H4 (cell line): ENCODE measurements at regions not wholly inside any gene's neighbourhood (a gene's known extent, or its start where the extent isn't known, plus 50 kb on each side); places are given as distances from the start of the nearest gene placed in this dataset.
"Not testable (repeated sequence)": the region's sequence is repeated elsewhere in the genome, so short reads cannot be mapped to it uniquely, and the experiment has no call there.

ENCODE experiments used
- DNase-seq: peaks from one replicate; pipeline ENCODE4 v3.0.0-alpha.2; 2015; ENCODE audit warnings: low spot score

- DNase-seq = no peak
Measured at GRCh38 chr5:165397516-165397915, 1892.1 kb downstream of the MAT2B start.

DNA sequence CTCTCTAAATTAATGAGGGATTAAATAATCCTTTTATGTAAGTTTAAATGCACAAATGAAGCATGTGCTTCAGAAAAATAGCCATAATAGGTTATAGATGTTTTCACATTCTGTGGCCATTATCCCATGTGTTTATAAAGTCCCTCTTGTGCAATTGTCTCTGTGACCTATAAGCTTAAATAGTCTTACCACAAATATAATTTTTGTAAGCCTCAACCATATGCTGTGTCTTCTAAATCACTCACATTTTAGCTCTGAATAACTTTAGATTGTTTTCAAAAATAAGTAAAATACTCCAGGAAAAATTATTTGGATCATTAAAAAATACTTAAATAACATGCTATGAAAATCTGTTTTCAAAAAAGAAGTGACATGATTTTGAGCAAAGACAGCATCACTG lies 1894.7 kb downstream of the MAT2B start:
- no peak for DNase-seq

- DNase-seq = no peak
Measured at GRCh38 chr5:165404917-165405316, 1899.5 kb downstream of the MAT2B start.

DNA sequence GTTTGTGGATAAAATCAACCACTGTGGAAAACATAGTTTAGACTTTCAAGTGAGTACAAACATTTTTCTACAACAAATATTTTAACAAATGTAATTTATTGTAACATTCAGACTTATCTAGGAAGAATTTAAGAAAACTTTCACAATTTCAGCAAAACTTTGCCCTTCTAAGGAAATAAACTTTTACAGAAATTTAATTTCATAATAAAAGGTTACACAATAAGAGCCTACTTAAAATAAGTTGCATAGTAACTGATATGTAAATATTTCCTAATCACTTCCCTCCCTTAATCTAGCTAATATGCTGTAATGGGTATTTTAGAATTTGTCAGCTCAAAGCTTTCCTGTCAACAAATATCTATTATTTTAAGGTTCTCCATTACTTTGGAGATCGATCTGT lies 1899.9 kb downstream of the MAT2B start:
- DNase-seq = no peak

DNA sequence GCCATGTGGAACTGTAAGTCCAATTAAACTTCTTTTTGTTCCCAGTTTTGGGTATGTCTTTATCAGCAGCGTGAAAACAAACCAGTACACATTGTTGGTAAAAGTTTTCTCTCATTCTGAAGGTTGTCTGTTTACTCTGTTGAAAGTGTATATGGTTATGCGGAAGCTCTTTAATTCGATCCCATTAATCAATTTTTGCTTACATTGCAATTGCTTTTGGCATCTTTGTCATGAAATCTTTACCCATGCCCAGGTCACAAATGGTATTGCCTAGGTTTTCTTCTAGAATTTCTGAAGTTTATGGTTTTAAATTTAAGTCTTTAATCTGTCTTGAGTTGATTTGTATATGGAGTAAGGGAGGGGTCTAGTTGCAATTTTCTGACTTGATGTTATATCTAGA lies 1901.9 kb downstream of the MAT2B start:
- no peak for DNase-seq

- no peak for DNase-seq
Measured at GRCh38 chr5:165410476-165410875, 1905.1 kb downstream of the MAT2B start.

DNA sequence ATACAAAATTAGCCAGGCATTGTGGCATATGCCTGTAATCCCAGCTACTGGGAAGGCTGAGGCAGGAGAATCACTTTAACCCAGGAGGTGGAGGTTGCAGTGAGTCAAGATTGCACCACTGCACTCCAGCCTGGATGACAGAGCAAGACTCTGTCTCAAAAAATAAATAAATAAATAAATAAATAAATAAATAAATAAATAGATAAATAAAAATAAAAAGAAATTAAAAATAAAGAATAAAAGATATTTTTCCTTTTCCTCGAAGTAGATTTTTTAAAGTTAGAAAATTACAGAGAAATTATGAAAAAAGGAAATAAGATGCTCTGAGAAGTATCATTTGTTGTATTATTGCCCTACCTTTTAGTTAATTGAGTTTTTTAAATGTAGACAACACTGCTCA lies 1906.1 kb downstream of the MAT2B start:
- DNase-seq = not testable (repeated sequence)

DNA sequence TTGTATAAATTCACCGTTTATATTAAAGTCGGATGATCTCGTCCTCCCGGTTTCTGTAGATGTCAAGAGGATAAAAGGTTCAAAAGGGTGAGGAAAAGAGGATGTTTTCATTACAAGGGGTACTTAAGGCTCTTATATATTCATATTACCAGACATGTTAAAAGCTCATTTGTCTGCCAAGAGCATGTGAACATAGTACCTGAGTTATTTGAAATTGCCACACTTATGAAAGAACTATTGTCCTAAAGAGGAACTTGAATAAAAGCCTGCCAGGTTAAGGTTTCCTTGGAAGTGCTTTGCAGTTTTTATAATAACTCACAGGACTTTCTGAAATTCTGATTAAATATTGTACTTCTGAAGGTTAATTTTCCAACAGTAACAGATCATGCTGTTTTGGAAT lies 1915.1 kb downstream of the MAT2B start:
- no peak for DNase-seq

- no peak for DNase-seq
Measured at GRCh38 chr5:165423697-165424299, 1918.4 kb downstream of the MAT2B start.

- DNase-seq = no peak
Measured at GRCh38 chr5:165425594-165425993, 1920.2 kb downstream of the MAT2B start.

GRCh38 chr5:165448753-165449152 lies 1943.3 kb downstream of the MAT2B start:
- no peak for DNase-seq

GRCh38 chr5:165457859-165458481 lies 1952.6 kb downstream of the MAT2B start:
- DNase-seq = peak; percentile 52

DNA sequence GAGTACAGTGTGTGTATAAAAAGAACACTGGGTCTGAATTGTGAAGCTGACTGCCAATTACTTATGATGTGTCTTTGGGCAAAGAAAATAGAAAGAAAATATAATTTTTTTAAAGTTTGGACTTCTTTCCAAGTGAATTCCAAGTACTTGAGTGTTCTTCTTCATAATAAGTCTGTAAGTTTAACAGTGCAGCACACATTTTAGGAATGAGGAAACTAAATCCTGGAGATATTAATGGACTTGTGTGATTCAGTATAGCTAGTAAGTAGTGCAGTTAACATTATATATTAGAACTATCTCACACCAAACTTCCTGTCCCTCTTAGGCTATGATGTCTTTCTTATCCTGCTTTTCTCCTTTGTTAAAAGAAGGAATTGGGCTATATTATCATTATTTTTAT lies 1953.8 kb downstream of the MAT2B start:
- no peak for DNase-seq

- peak; percentile 18 for DNase-seq
Measured at GRCh38 chr5:165460911-165461310, 1955.5 kb downstream of the MAT2B start.

GRCh38 chr5:165477546-165477945 lies 1972.1 kb downstream of the MAT2B start:
- no peak for DNase-seq

- DNase-seq = peak; percentile 49
Measured at GRCh38 chr5:165495829-165496380, 1990.5 kb downstream of the MAT2B start.

- peak; percentile 78 for DNase-seq
Measured at GRCh38 chr5:165497707-165498106, 1992.3 kb downstream of the MAT2B start.

DNA sequence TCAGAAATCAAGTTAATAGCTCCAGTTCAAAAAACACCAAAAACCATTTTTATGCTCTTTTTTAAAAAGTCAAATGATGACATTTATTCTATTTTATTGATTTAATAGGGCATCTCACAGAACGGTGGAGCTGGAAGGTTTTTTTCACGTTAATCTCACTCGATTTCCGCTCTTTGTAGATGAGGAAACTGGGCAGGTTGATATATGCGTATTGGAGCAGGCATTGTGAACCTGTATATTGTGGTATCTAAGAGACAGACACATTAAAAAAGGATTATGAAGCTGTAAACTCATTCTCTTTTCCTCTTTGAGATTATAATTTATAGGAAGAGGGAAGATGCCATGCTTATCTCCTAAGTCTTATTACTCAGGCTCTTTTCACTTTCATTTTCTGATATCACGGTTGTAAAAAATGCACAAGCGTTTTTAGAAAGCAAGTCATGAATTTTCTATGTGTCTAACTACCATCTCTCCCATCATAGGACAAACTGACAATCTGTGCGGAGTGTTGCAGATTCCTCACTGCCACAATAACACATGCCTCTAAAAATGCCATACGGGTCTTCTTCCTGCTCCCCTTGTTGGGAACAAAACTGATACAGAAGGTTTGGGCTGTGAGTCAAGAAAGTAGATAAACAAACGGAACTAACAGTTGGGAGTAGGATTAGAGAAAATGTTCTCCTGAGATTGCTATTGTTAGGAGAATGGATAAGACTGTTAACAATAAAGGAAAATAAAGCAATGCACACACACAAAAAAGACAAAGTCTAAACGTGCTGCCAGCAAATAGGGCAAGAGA lies 1997.7 kb downstream of the MAT2B start:
- DNase-seq = no peak

- DNase-seq = no peak
Measured at GRCh38 chr5:165504674-165505073, 1999.3 kb downstream of the MAT2B start.

DNA sequence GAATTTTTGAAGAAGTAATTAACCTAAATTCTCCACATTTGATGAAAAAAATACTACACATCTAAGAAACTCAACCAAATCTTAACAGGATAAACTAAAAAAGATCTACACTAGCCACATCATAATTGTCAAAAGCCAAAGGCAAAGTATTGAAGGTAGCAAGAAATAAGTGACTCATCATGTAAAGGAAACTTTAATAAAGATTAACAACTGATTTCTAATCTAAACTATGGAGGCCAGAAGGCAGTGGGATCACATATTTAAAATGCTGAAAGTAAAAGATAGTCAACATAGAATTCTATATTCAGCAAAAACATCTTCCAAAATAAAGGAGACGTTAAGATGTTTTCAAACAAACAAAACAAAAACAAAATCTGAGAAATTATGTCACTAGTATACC lies 2002.9 kb downstream of the MAT2B start:
- DNase-seq = peak; percentile 13

GRCh38 chr5:165508861-165509260 lies 2003.4 kb downstream of the MAT2B start:
- no peak for DNase-seq

- DNase-seq = no peak
Measured at GRCh38 chr5:165521816-165522610, 2016.6 kb downstream of the MAT2B start.
